BJ (cell line): ENCODE measurements at regions not wholly inside any gene's neighbourhood (a gene's known extent, or its start where the extent isn't known, plus 50 kb on each side); places are given as distances from the start of the nearest gene placed in this dataset.

ENCODE experiments used
- CTCF ChIA-PET: fragments of 350-600 bp; formaldehyde crosslinking; extraction: SDS; loops from one replicate; lab custom pipeline; 2021; ENCODE audit warnings: antibody characterized with exemption, inconsistent platforms; lab: Yijun Ruan, JAX
- POLR2A ChIA-PET: fragments of 300-600 bp; sonication (Branson Sonifier 250); formaldehyde crosslinking; extraction: SDS; loops from one replicate; lab custom pipeline; 2021; ENCODE audit warnings: antibody characterized with exemption; lab: Charles Lee
- DNase-seq: peaks from one replicate; pipeline ENCODE4 v3.0.0-alpha.2; 2011; ENCODE audit warnings: low read depth
- H3K27me3 ChIP-seq: 2 replicates; pipeline ENCODE4 v1.6.0; 2011; ENCODE audit warnings: low read length; ENCODE audit not compliant: control insufficient read depth, insufficient read depth
- H3K36me3 ChIP-seq: 2 replicates; pipeline ENCODE4 v1.5.1; 2011; ENCODE audit warnings: low read length; ENCODE audit not compliant: control insufficient read depth, insufficient read depth
- H3K4me3 ChIP-seq: 2 replicates; pipeline ENCODE4 v1.5.1; 2011; ENCODE audit warnings: low read depth, mild to moderate bottlenecking, control low read depth, low read length
- CTCF ChIP-seq: IDR thresholded peaks from 2 replicates; pipeline ENCODE4 v1.5.1; 2011; ENCODE audit warnings: low read depth, mild to moderate bottlenecking, control low read depth, inconsistent platforms, low read length, moderate library complexity; ENCODE audit not compliant: insufficient read depth

- H3K36me3 ChIP-seq, result no peaks in the 10 kb centered on the region
- CTCF ChIA-PET, result no interaction called here
- TF ChIP-seq CTCF, result no peak
- DNase-seq, result no peak
- H3K27me3 ChIP-seq, result no peaks in the 10 kb centered on the region
- POLR2A ChIA-PET, result no interaction called here
- H3K4me3 ChIP-seq, result no peak overlapping the region
These were observed 199.0 kb upstream of the FAR2 start for GRCh38 chr12:28950049-28950448.

- no peak for DNase-seq
These were observed 197.1 kb upstream of the FAR2 start for GRCh38 chr12:28951935-28952334.

GRCh38 chr12:28954333-28954732, 194.7 kb upstream of the FAR2 start:
- DNase-seq, result no peak
- Histone ChIP-seq H3K27me3 (no peaks in the 10 kb centered on the region), H3K36me3 (no peaks in the 10 kb centered on the region), H3K4me3 (no peak overlapping the region)
- POLR2A ChIA-PET, result no interaction called here
- no peak for TF ChIP-seq CTCF
- CTCF ChIA-PET, result interaction anchor here (0.6 to 1.5 kb wide), 2 partner anchors 20 to 25 kb away, joined by 3 to 4 read pairs; no protein-coding TSS in a partner anchor

More at GRCh38 chr12:28951935-28952334, 197.1 kb upstream of the FAR2 start:
- Histone ChIP-seq H3K27me3 (no peaks in the 10 kb centered on the region), H3K4me3 (no peak overlapping the region), H3K36me3 (no peaks in the 10 kb centered on the region)
- TF ChIP-seq CTCF, result no peak
- ChIA-PET POLR2A (no interaction called here), CTCF (no interaction called here)

GRCh38 chr12:28955491-28955890, 193.6 kb upstream of the FAR2 start:
- ChIA-PET POLR2A (no interaction called here), CTCF (interaction anchor here (0.9 kb wide), 2 partner anchors 11 to 38 kb away, joined by 4 read pairs; no protein-coding TSS in a partner anchor)
- H3K36me3 ChIP-seq, result no peaks in the 10 kb centered on the region
- no peak overlapping the region for H3K4me3 ChIP-seq
- TF ChIP-seq CTCF, result no peak
- no peak for DNase-seq
- no peaks in the 10 kb centered on the region for H3K27me3 ChIP-seq

- H3K27me3 ChIP-seq, result no peaks in the 10 kb centered on the region
- no peaks in the 10 kb centered on the region for H3K36me3 ChIP-seq
- no peak for DNase-seq
- ChIA-PET CTCF (interaction anchor here (0.9 kb wide), 2 partner anchors 11 to 38 kb away, joined by 4 read pairs; no protein-coding TSS in a partner anchor), POLR2A (no interaction called here)
- no peak for TF ChIP-seq CTCF
- no peak overlapping the region for H3K4me3 ChIP-seq
These were observed 193.1 kb upstream of the FAR2 start for GRCh38 chr12:28955931-28956330.
